Immature natural killer cell (primary cell): ENCODE measurements at regions not wholly inside any gene's neighbourhood (a gene's known extent, or its start where the extent isn't known, plus 50 kb on each side); places are given as distances from the start of the nearest gene placed in this dataset.
A peak's percentile ranks its signal among the peaks of the same experiment; 100 is the strongest.

Source experiments
- DNase-seq, 3 donors: peaks; one replicate each; pipeline ENCODE4 v3.0.0; 2022; ENCODE audit warnings: mixed read lengths in 1 of 3
- H3K27ac Mint-ChIP-seq, 6 donors: one replicate each; pipeline ENCODE4 v1.8.0; 2020; ENCODE audit warnings: mixed read lengths in 6 of 6, mild to moderate bottlenecking in 5 of 6, inconsistent platforms in 4 of 6, moderate library complexity in 3 of 6
- H3K27me3 Mint-ChIP-seq, 3 donors: one replicate each; pipeline ENCODE4 v1.8.0; 2020 to 2021; ENCODE audit warnings: low read depth in 3 of 3, mild to moderate bottlenecking in 3 of 3, mixed read lengths in 3 of 3, moderate library complexity in 3 of 3, inconsistent platforms in 1 of 3
- H3K36me3 Mint-ChIP-seq, 3 donors: one replicate each; pipeline ENCODE4 v1.8.0; 2020; ENCODE audit warnings: mixed read lengths in 3 of 3, inconsistent platforms in 2 of 3, mild to moderate bottlenecking in 2 of 3
- H3K4me1 Mint-ChIP-seq, 2 donors: one replicate each; pipeline ENCODE4 v1.8.0; 2020; ENCODE audit warnings: inconsistent platforms in 2 of 2, mild to moderate bottlenecking in 2 of 2, mixed read lengths in 2 of 2, moderate library complexity in 1 of 2
- H3K4me3 Mint-ChIP-seq, 5 donors: one replicate each; pipeline ENCODE4 v1.8.0; 2020; ENCODE audit warnings: mild to moderate bottlenecking in 5 of 5, mixed read lengths in 5 of 5, inconsistent platforms in 3 of 5, moderate library complexity in 3 of 5
- H3K9me3 Mint-ChIP-seq, 6 donors: one replicate each; pipeline ENCODE4 v1.8.0; 2020; ENCODE audit warnings: mild to moderate bottlenecking in 6 of 6, mixed read lengths in 6 of 6, inconsistent platforms in 4 of 6, moderate library complexity in 3 of 6

DNA sequence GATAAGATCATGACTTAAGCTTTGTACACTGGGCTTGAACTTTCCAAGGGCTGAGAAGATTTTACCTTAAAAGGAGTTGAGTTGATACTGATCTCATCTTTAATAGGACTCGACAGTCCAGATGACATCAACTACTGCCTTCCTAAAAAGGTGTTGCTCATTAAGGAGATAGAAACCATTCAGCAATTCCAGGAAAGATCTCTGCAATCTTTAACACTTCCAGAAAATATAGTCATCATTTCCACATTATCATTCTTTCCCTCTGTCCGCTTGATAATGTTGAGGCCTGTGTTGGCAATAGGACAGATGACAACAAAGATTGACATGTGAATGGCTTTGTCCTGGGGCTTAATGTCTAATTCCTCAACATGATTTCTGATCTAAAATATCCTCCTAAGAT lies 145.4 kb upstream of the C1orf21 start:
- DNase-seq: no peak
- Mint-ChIP-seq H3K9me3 (no peaks in the 10 kb centered on the region), H3K4me3 (no peak overlapping the region), H3K27me3 (peaks cover 0 to 3% (median 2%) of the 10 kb centered on the region in 3 donors), H3K36me3 (no peaks in the 10 kb centered on the region), H3K27ac (no peak overlapping the region), H3K4me1 (no peaks in the 10 kb centered on the region)

GRCh38 chr1:184242507-184242943 lies 144.3 kb upstream of the C1orf21 start:
- Mint-ChIP-seq H3K4me3 (no peak overlapping the region), H3K4me1 (no peaks in the 10 kb centered on the region), H3K27me3 (peaks cover 3 to 4% (median 3%) of the 10 kb centered on the region in 3 donors), H3K9me3 (no peaks in the 10 kb centered on the region), H3K36me3 (no peaks in the 10 kb centered on the region), H3K27ac (no peak overlapping the region)
- no peak for DNase-seq

- no peaks in the 10 kb centered on the region for H3K9me3 Mint-ChIP-seq
- no peaks in the 10 kb centered on the region for H3K36me3 Mint-ChIP-seq
- DNase-seq: no peak
- H3K27ac Mint-ChIP-seq: no peak overlapping the region
- H3K4me3 Mint-ChIP-seq: no peak overlapping the region
- no peaks in the 10 kb centered on the region for H3K4me1 Mint-ChIP-seq
- H3K27me3 Mint-ChIP-seq: peaks cover 3 to 4% (median 3%) of the 10 kb centered on the region in 3 donors
Measured at GRCh38 chr1:184244962-184245361, 141.9 kb upstream of the C1orf21 start.

DNA sequence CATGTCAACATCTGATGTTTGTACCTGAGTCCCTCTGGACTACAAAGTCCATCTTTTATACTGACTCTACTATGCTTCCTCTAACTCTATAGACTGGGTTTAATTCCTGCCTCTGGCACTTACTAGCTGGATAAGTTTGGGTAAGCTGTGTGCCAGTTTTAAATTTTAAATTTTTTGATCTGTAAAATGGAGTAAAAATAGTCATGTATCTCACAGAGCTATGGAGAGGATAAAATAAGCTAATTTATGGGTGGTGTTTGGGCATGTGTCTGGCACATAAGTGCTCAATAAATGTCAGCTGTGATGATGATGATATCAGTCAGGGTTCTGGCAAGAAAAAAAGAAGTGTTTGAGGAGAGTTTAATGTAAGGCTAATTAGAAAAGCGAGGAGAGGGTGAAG lies 139.2 kb upstream of the C1orf21 start:
- no peak for DNase-seq
- Mint-ChIP-seq H3K9me3 (no peaks in the 10 kb centered on the region), H3K27me3 (peaks cover 2 to 3% (median 3%) of the 10 kb centered on the region in 3 donors), H3K27ac (no peak overlapping the region), H3K4me3 (no peak overlapping the region), H3K4me1 (no peaks in the 10 kb centered on the region), H3K36me3 (no peaks in the 10 kb centered on the region)

DNA sequence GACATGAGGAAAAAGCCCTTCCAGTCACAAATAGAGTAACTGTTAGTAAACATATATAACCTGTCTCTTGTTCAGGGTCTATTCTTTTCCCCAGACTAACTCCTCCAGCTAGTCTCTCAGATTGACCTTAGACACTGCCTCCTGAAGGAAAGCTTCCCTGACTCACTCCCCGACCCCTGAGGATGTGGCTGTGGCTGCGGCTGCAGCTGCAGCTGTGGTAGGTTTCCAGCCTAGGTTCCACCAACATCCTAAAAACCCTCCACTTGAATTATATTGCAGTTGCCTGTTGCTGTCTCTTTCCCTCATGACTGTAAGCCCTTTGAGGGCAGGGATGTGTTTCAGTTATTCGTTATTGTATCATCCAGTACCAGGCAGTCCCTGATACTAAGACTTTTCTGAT lies 132.9 kb upstream of the C1orf21 start:
- Mint-ChIP-seq H3K9me3 (no peaks in the 10 kb centered on the region), H3K36me3 (no peaks in the 10 kb centered on the region), H3K27me3 (peaks cover 0 to 6% (median 2%) of the 10 kb centered on the region in 3 donors), H3K4me3 (no peak overlapping the region), H3K4me1 (no peaks in the 10 kb centered on the region), H3K27ac (no peak overlapping the region)
- no peak for DNase-seq

- Mint-ChIP-seq H3K4me3 (no peak overlapping the region), H3K36me3 (no peaks in the 10 kb centered on the region), H3K27ac (no peak overlapping the region), H3K27me3 (peaks cover 0 to 6% (median 2%) of the 10 kb centered on the region in 3 donors), H3K9me3 (no peaks in the 10 kb centered on the region), H3K4me1 (no peaks in the 10 kb centered on the region)
- no peak for DNase-seq
Measured at GRCh38 chr1:184254849-184255248, 132.0 kb upstream of the C1orf21 start.

- Mint-ChIP-seq H3K27me3 (peaks cover 0 to 6% (median 2%) of the 10 kb centered on the region in 3 donors), H3K4me3 (no peak overlapping the region), H3K27ac (no peak overlapping the region), H3K36me3 (no peaks in the 10 kb centered on the region), H3K4me1 (no peaks in the 10 kb centered on the region), H3K9me3 (no peaks in the 10 kb centered on the region)
- DNase-seq: no peak
Measured at GRCh38 chr1:184255560-184255959, 131.3 kb upstream of the C1orf21 start.

DNA sequence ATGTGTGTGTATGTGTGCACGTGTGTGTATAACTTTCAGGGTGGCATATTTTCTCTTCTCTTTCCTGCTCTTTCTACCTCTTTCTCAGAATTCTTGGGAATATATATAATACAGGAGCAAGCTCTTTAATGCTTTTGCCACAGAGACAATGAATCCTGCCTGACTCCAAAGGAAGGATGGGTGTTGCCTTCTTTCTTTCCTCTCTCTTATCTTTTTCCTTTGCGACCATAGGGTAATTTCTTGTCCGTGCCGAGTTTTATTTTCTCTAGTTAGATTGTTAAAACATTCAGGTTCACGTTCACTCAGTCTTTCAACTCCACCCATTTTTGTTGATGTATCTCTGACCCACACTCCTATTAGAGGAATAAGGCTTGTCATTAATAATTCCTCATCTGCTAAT lies 129.0 kb upstream of the C1orf21 start:
- no peaks in the 10 kb centered on the region for H3K4me1 Mint-ChIP-seq
- no peak for DNase-seq
- H3K27me3 Mint-ChIP-seq: peaks cover 2 to 10% (median 2%) of the 10 kb centered on the region in 3 donors
- no peaks in the 10 kb centered on the region for H3K9me3 Mint-ChIP-seq
- H3K27ac Mint-ChIP-seq: no peak overlapping the region
- H3K36me3 Mint-ChIP-seq: no peaks in the 10 kb centered on the region
- H3K4me3 Mint-ChIP-seq: no peak overlapping the region

GRCh38 chr1:184258525-184258924 lies 128.3 kb upstream of the C1orf21 start:
- Mint-ChIP-seq H3K4me3 (peak overlapping the region in 1 of 5 donors; percentile 5), H3K9me3 (no peaks in the 10 kb centered on the region), H3K36me3 (no peaks in the 10 kb centered on the region), H3K27ac (no peak overlapping the region), H3K27me3 (peaks cover 2 to 10% (median 2%) of the 10 kb centered on the region in 3 donors), H3K4me1 (no peaks in the 10 kb centered on the region)
- DNase-seq: no peak

- Mint-ChIP-seq H3K27ac (no peak overlapping the region), H3K27me3 (peaks cover 3 to 13% (median 7%) of the 10 kb centered on the region in 3 donors), H3K36me3 (no peaks in the 10 kb centered on the region), H3K4me3 (no peak overlapping the region), H3K4me1 (no peaks in the 10 kb centered on the region), H3K9me3 (no peaks in the 10 kb centered on the region)
- DNase-seq: no peak
Measured at GRCh38 chr1:184260382-184260781, 126.4 kb upstream of the C1orf21 start.

DNA sequence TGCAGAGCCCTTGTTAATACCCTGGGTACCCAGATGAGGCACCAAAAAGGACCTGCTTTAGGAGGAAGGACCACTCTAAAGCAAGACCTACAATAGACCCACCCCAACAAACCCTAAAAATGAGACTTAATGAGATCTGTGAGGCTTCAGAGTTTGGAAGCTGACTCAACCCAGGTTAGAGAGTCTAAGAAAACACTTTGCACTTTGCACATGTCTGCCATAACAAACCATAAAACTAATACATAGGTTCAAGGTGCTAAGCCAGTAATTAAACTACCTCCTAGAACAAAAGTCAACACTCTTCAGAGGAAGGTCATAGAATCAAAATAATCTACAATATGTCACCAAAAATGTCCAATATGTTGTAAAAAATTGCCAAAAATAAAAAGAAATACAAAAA lies 124.7 kb upstream of the C1orf21 start:
- Mint-ChIP-seq H3K9me3 (no peaks in the 10 kb centered on the region), H3K27ac (no peak overlapping the region), H3K27me3 (peaks cover 3 to 9% (median 6%) of the 10 kb centered on the region in 3 donors), H3K4me3 (no peak overlapping the region), H3K4me1 (no peaks in the 10 kb centered on the region), H3K36me3 (no peaks in the 10 kb centered on the region)
- DNase-seq: no peak

- H3K36me3 Mint-ChIP-seq: no peaks in the 10 kb centered on the region
- no peak overlapping the region for H3K4me3 Mint-ChIP-seq
- H3K27me3 Mint-ChIP-seq: peaks cover 3 to 10% (median 8%) of the 10 kb centered on the region in 3 donors
- no peak for DNase-seq
- no peaks in the 10 kb centered on the region for H3K4me1 Mint-ChIP-seq
- no peaks in the 10 kb centered on the region for H3K9me3 Mint-ChIP-seq
- H3K27ac Mint-ChIP-seq: no peak overlapping the region
Measured at GRCh38 chr1:184267747-184268146, 119.1 kb upstream of the C1orf21 start.

DNA sequence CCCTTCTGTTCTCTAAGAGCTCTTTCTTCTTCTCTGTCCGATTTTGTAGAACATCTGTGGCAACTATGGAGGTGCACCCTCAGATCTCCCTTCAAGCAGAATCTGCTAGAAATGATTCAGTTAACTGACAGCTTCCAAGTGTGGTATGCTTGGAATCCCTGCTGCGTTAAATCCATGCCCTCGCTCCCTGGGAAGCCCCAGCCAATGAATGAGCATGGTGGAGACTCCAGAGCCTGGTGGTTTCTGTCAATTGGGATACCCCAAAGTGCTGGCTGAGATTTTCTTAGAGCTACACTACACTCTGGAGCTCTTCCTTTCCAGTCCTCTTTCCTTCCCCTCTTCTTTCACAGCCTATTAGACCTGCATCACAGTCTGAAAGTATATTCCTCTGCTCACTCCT lies 116.3 kb upstream of the C1orf21 start:
- Mint-ChIP-seq H3K9me3 (no peaks in the 10 kb centered on the region), H3K4me3 (no peak overlapping the region), H3K27ac (no peak overlapping the region), H3K36me3 (no peaks in the 10 kb centered on the region), H3K4me1 (no peaks in the 10 kb centered on the region), H3K27me3 (peaks cover 2 to 17% (median 6%) of the 10 kb centered on the region in 3 donors)
- no peak for DNase-seq

DNA sequence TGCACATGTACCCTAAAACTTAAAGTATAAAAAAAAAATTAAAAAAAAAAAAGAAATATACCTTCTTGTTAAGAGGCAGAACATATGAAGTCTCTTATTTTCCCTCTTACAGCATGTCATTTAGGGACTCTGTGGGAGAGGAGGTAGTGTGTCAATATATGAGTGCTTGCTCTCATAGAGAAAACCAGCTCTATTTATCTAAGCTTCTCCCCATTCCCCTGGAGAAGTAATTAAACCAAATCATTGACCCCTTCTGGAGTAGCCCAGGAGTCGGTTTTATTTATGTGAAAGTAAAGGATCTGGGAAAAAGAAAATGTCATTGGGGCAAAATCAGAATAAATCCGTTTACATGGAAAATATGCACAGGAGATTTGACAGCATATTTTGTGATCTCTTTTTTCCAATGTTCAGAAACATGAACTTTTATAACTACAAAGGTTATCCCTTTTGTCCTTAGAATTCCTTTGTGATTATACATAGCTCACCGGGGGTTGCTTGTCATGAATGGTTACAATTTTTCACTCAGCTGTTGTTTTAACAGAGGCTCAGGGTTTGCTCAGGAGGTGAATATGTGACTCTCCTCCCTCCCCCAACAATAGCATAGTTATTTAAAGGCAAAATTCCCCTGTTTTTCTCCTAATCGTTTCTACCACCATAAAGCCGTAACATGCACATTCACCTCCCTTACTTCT lies 114.5 kb upstream of the C1orf21 start:
- Mint-ChIP-seq H3K4me1 (no peaks in the 10 kb centered on the region), H3K36me3 (no peaks in the 10 kb centered on the region), H3K4me3 (no peak overlapping the region), H3K27ac (no peak overlapping the region), H3K27me3 (peaks cover 2 to 19% (median 6%) of the 10 kb centered on the region in 3 donors), H3K9me3 (no peaks in the 10 kb centered on the region)
- no peak for DNase-seq

DNA sequence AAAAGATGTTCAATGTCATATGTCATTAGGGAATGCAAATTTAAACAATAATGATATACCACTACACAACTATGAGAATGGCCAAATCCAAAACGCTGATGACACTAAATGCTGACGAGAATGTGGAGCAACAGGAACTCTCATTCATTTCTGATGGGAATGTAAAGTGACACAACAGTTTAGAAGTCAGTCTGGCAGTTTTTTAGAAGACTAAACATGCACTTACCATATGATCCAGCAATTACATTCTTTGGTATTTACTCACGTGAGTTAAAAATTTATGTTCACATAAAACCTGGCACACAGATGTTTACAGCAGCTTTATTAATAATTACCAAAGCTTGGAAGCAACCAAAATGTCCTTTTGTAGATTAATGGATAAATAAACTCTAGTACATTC lies 110.4 kb upstream of the C1orf21 start:
- H3K9me3 Mint-ChIP-seq: no peaks in the 10 kb centered on the region
- no peaks in the 10 kb centered on the region for H3K36me3 Mint-ChIP-seq
- H3K27ac Mint-ChIP-seq: no peak overlapping the region
- H3K4me1 Mint-ChIP-seq: no peaks in the 10 kb centered on the region
- DNase-seq: no peak
- no peak overlapping the region for H3K4me3 Mint-ChIP-seq
- H3K27me3 Mint-ChIP-seq: peaks cover 0 to 16% (median 8%) of the 10 kb centered on the region in 3 donors
